ENCODE measurements at regions not wholly inside any gene's neighbourhood (a gene's known extent, or its start where the extent isn't known, plus 50 kb on each side); places are given as distances from the start of the nearest gene placed in this dataset.

DNA sequence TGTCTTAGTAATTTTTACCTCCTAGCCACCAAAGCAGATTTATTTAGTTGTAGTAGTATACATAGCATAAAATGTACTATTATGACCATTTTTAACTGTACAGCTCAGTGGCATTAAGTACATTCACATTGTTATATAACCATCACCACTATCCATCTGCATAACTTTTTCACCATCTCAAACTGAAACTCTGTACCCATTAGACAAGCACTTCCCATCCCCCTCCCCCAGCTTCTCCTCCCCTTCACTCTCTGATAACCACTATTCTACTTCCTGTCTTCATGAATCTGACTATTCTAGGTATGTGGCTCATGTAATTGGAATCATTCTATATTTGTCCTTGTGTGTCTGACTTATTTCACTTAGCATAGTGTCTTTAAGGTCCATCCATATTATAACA is 71.9 kb downstream of the MRPL32 start:
- DNase-seq (ENCODE audit: low read depth) = no peak
- no peak for TF ChIP-seq CTCF (IDR thresholded peaks at IDR 0.05; ENCODE audit: control insufficient read depth, insufficient read depth, low read depth, low read length, missing control alignments)
- H3K4me3 ChIP-seq (ENCODE audit: control insufficient read depth, low read depth, low read length) = no peak overlapping the region

DNA sequence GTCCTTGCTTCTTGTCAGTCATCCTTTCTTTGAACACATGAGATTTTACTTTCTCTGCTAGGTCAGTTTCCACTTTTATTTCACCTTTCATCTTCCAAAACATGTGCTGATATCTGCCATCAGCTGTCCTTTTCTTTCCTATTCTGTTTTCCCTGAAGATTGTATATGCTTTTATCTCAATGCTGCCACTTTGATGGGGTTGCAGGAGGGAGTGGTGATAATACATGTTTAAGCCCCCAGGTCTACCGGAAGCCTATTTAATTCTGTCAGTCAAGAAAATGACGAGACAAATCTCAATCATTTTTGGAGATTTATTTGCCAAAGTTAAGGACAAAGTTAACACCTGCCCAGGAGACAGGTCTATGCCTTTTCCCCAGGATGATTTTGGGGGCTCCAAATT is 73.8 kb downstream of the MRPL32 start:
- no peak for DNase-seq (ENCODE audit: low read depth)
- TF ChIP-seq CTCF (IDR thresholded peaks at IDR 0.05; ENCODE audit: control insufficient read depth, insufficient read depth, low read depth, low read length, missing control alignments) = no peak

GRCh38 chr7:43010061-43010460 is 77.9 kb downstream of the MRPL32 start:
- no peak overlapping the region for H3K4me3 ChIP-seq (ENCODE audit: control insufficient read depth, low read depth, low read length)
- DNase-seq (ENCODE audit: low read depth) = no peak
- TF ChIP-seq CTCF (IDR thresholded peaks at IDR 0.05; ENCODE audit: control insufficient read depth, insufficient read depth, low read depth, low read length, missing control alignments) = no peak

More for the DNA sequence above, 73.8 kb downstream of the MRPL32 start:
- no peak overlapping the region for H3K4me3 ChIP-seq (ENCODE audit: control insufficient read depth, low read depth, low read length)

- TF ChIP-seq CTCF (IDR thresholded peaks at IDR 0.05; ENCODE audit: control insufficient read depth, insufficient read depth, low read depth, low read length, missing control alignments) = no peak
- DNase-seq (ENCODE audit: low read depth) = no peak
- H3K4me3 ChIP-seq (ENCODE audit: control insufficient read depth, low read depth, low read length) = no peak overlapping the region
Measured at GRCh38 chr7:43011879-43012278, 79.7 kb downstream of the MRPL32 start.

GRCh38 chr7:43014406-43014805 is 82.2 kb downstream of the MRPL32 start:
- no peak for DNase-seq (ENCODE audit: low read depth)
- no peak for TF ChIP-seq CTCF (IDR thresholded peaks at IDR 0.05; ENCODE audit: control insufficient read depth, insufficient read depth, low read depth, low read length, missing control alignments)
- H3K4me3 ChIP-seq (ENCODE audit: control insufficient read depth, low read depth, low read length) = no peak overlapping the region

- no peak for DNase-seq (ENCODE audit: low read depth)
Measured at GRCh38 chr7:43015301-43015700, 83.1 kb downstream of the MRPL32 start.

More at GRCh38 chr7:43015301-43015700, 83.1 kb downstream of the MRPL32 start:
- TF ChIP-seq CTCF (IDR thresholded peaks at IDR 0.05; ENCODE audit: control insufficient read depth, insufficient read depth, low read depth, low read length, missing control alignments) = no peak
- H3K4me3 ChIP-seq (ENCODE audit: control insufficient read depth, low read depth, low read length) = no peak overlapping the region

Measured in AG09309 (cell line).